ENCODE measurements at regions not wholly inside any gene's neighbourhood (a gene's known extent, or its start where the extent isn't known, plus 50 kb on each side); places are given as distances from the start of the nearest gene placed in this dataset.

DNA sequence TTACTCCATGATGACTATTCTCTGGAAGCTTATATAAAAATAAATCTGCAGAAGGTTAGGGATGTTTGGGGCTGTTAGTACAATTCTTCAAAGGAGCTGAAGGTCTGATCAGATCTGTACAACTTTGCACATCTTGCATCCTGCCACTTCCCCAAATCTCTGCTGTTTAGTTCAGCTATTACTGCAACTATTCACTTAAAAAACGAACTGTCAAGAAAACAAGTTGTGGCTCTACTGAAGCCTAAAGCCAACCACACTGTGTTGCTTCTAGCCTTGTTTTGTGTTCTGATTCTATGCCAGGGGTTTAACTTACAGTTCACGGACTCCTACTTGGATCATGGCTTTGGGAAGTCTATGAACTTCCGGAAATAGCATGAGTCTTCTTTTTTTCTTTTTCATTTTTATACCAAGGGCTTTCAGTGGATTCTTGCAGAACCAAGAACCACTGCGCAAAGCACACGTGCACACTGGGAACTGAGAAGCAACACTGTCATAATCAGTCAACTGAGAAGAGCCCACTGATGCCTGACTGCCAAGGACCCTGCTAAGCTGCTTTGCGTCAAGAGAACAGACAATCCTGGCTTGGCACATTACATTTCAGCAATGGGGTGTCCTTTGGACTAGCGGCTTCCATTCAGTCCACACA is 66.3 kb upstream of the EEA1 start:
- no peak overlapping the region for H3K4me3 ChIP-seq
- H3K4me1 ChIP-seq, result peaks cover 0 to 10% (median 1%) of the 10 kb centered on the region in 6 donors
- H3K36me3 ChIP-seq, result no peaks in the 10 kb centered on the region
- intact Hi-C loops (cut with DNase I; ENCODE audit: low total_unique reads), result loop anchor here (10.0 kb wide), 1 partner anchor 429 kb away; no protein-coding TSS in a partner anchor
- TF ChIP-seq POLR2AphosphoS5 (IDR thresholded peaks at IDR 0.05) (peak in 1 of 3 donors; percentile 24), CTCF (IDR thresholded peaks at IDR 0.05 in 8 of 11, conservative IDR thresholded peaks at IDR 0.05 in 3 of 11) (no peak), POLR2A (IDR thresholded peaks at IDR 0.05) (no peak)
- peak overlapping the region in 4 of 8 donors; percentile 9 to 42 (median 28) for H3K27ac ChIP-seq
- no peaks in the 10 kb centered on the region for H3K27me3 ChIP-seq (replicated peaks in 1 of 7)
- peaks cover 0 to 6% (median 0%) of the 10 kb centered on the region in 8 donors for H3K9me3 ChIP-seq
- no peak for DNase-seq
- 69 to 82% (median 74%) methylated on average over 7 of the region's 7 CpGs for whole genome bisulfite sequencing, 5 donors

- WGBS, 5 donors, result 90 to 98% (median 95%) methylated on average over 5 of the region's 5 CpGs
- TF ChIP-seq POLR2A (IDR thresholded peaks at IDR 0.05), result no peak
- no peak for TF ChIP-seq CTCF (IDR thresholded peaks at IDR 0.05 in 8 of 11, conservative IDR thresholded peaks at IDR 0.05 in 3 of 11)
- no peak for TF ChIP-seq POLR2AphosphoS5 (IDR thresholded peaks at IDR 0.05)
- Histone ChIP-seq H3K4me1 (peaks cover 0 to 5% (median under 1%) of the 10 kb centered on the region in 6 donors), H3K27me3 (replicated peaks in 1 of 7) (no peaks in the 10 kb centered on the region), H3K27ac (no peak overlapping the region), H3K9me3 (no peaks in the 10 kb centered on the region), H3K4me3 (no peak overlapping the region), H3K36me3 (no peaks in the 10 kb centered on the region)
- intact Hi-C loops (cut with DNase I; ENCODE audit: low total_unique reads), result no loop called here
- DNase-seq, result no peak
Observed at GRCh38 chr12:93000026-93000425, 70.9 kb upstream of the EEA1 start.

DNA sequence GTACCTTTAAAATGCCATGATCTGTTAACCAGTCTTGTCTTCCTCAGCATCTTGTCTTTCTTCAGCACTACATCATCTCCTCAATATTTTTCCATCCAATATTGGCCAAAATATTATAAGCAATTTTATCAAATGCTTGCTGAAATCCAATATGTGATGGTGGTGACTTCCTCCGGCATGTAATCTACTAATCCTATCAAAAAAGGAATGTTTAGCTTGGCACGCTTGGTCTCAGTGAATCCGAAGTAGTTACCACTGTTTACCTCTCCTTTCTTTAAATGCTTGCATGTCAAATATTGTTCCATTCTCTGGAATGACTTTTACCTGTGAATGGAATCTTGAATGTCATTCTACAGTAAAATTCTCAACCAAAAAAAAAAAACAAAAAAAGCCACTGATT is 72.3 kb upstream of the EEA1 start:
- Histone ChIP-seq H3K9me3 (no peaks in the 10 kb centered on the region), H3K27me3 (replicated peaks in 1 of 7) (no peaks in the 10 kb centered on the region), H3K36me3 (no peaks in the 10 kb centered on the region), H3K4me1 (no peaks in the 10 kb centered on the region), H3K27ac (no peak overlapping the region), H3K4me3 (no peak overlapping the region)
- WGBS, 5 donors, result 92 to 98% (median 95%) methylated on average over 3 of the region's 3 CpGs
- DNase-seq, result no peak
- intact Hi-C loops (cut with DNase I; ENCODE audit: low total_unique reads), result no loop called here
- TF ChIP-seq CTCF (IDR thresholded peaks at IDR 0.05 in 8 of 11, conservative IDR thresholded peaks at IDR 0.05 in 3 of 11) (no peak), POLR2AphosphoS5 (IDR thresholded peaks at IDR 0.05) (no peak), POLR2A (IDR thresholded peaks at IDR 0.05) (no peak)

DNA sequence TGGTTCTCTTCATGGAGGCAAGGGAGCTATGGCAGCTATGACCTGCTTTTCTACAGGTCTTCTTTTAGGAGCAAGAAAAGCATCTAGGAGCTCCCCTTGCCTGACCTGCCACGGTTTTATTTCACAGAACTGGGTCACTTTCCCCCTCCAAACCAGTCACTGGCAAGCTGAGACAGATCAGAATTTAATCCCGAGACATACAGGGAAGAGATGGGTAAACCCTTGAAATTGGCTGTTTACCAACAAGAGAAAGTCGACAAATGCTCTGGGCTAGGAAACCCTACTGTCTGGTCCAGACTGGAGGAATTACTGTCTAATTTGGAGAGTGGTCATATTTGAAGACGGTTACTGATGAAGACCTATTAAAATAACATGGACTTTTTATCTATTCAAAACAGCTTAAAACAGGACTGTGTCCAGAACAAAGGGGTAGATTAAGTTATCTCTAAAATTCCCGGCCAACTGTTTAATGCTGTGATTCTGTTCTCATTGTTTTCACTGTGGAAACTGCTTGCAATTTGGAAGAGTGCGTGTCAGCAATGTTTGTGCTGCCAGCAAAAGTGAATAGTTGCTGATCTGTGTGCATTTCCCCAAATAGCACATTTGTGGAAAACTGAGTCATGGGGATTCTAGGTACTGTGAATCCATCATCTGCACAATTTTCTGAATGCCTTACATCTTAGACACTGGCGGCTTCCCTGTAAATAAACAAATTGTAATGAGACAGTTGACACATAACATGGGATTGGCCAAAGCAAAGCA is 73.4 kb upstream of the EEA1 start:
- intact Hi-C loops (cut with DNase I; ENCODE audit: low total_unique reads), result no loop called here
- Histone ChIP-seq H3K9me3 (no peaks in the 10 kb centered on the region), H3K36me3 (no peaks in the 10 kb centered on the region), H3K4me1 (no peaks in the 10 kb centered on the region), H3K27me3 (replicated peaks in 1 of 7) (no peaks in the 10 kb centered on the region), H3K27ac (no peak overlapping the region), H3K4me3 (no peak overlapping the region)
- TF ChIP-seq POLR2A (IDR thresholded peaks at IDR 0.05) (no peak), POLR2AphosphoS5 (IDR thresholded peaks at IDR 0.05) (no peak), CTCF (IDR thresholded peaks at IDR 0.05 in 8 of 11, conservative IDR thresholded peaks at IDR 0.05 in 3 of 11) (no peak)
- DNase-seq, result no peak
- WGBS, 5 donors, result 82 to 90% (median 87%) methylated on average over 7 of the region's 7 CpGs

All from spleen (tissue), 11 donors.